SK-N-SH (cell line): ENCODE measurements at regions not wholly inside any gene's neighbourhood (a gene's known extent, or its start where the extent isn't known, plus 50 kb on each side); places are given as distances from the start of the nearest gene placed in this dataset.

Experiments
- EP300 ChIP-seq, 2 experiments: IDR thresholded peaks; 2 replicates each; pipeline versions ENCODE4 v1.4.0 to v1.6.1; 2012; ENCODE audit warnings: borderline replicate concordance in 1 of 2, low read depth in 1 of 2, low read length in 1 of 2
- EZH2phosphoT487 ChIP-seq: fragments of 200-600 bp; sonication (generic); IDR thresholded peaks from 2 replicates; pipeline ENCODE4 v1.6.1; 2017; ENCODE audit warnings: low read depth, mixed run types, mild to moderate bottlenecking, antibody characterized with exemption, moderate library complexity, borderline replicate concordance
- GABPA ChIP-seq: IDR thresholded peaks from 2 replicates; pipeline ENCODE4 v1.4.0; 2012; ENCODE audit warnings: low read depth, mild to moderate bottlenecking
- SMC3 ChIP-seq: IDR thresholded peaks from 2 replicates; pipeline ENCODE4 v1.6.1; 2012; ENCODE audit warnings: low read depth, low read length, improper control_type of control experiment
- YY1 ChIP-seq: IDR thresholded peaks from 2 replicates; pipeline ENCODE4 v1.4.0; 2012; ENCODE audit warnings: low read depth, mild to moderate bottlenecking
- TF ChIP-seq, protein P1 (sequence below): fragments of 200-600 bp; sonication (generic); IDR thresholded peaks from 2 replicates; pipeline ENCODE4 v1.6.1; 2017; ENCODE audit warnings: antibody characterized with exemption, mild to moderate bottlenecking, moderate library complexity
- TF ChIP-seq, protein P2 (sequence below): IDR thresholded peaks from 2 replicates; pipeline ENCODE4 v1.4.0; 2012; ENCODE audit warnings: low read depth, borderline replicate concordance
- TF ChIP-seq, protein P3 (sequence below): IDR thresholded peaks from 2 replicates; pipeline ENCODE4 v1.6.1; 2012; ENCODE audit warnings: mild to moderate bottlenecking, low read depth, low read length, moderate library complexity

DNA sequence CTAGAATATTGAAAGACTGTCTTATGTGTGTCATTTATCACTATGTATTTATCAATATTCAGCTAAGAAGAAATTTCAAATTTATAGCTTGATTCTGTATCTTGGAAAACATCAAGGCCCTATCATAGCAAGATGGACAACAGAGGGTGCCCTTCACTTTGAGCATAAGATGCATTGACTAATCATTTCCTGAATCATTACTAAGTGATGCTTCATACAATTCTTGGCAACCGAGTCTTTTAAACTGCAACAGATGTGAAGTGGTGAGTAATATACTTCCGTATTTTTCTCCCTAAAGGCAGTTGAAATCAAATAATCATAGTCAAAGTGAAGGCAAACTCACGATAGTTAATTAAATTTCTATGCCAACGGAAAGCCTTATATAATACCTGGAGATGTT is 318.6 kb upstream of the RGMB start:
- TF ChIP-seq EP300 (IDR thresholded peaks at IDR 0.05; ENCODE audit: borderline replicate concordance in 1 of 2, low read depth in 1 of 2, low read length in 1 of 2) = peak; percentile 73 to 98
- TF ChIP-seq SMC3 = peak; percentile 28; the same call in 1 of the 2 replicates
- TF ChIP-seq, protein P1, sequence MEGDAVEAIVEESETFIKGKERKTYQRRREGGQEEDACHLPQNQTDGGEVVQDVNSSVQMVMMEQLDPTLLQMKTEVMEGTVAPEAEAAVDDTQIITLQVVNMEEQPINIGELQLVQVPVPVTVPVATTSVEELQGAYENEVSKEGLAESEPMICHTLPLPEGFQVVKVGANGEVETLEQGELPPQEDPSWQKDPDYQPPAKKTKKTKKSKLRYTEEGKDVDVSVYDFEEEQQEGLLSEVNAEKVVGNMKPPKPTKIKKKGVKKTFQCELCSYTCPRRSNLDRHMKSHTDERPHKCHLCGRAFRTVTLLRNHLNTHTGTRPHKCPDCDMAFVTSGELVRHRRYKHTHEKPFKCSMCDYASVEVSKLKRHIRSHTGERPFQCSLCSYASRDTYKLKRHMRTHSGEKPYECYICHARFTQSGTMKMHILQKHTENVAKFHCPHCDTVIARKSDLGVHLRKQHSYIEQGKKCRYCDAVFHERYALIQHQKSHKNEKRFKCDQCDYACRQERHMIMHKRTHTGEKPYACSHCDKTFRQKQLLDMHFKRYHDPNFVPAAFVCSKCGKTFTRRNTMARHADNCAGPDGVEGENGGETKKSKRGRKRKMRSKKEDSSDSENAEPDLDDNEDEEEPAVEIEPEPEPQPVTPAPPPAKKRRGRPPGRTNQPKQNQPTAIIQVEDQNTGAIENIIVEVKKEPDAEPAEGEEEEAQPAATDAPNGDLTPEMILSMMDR = peak; percentile 56
- TF ChIP-seq, protein P2, sequence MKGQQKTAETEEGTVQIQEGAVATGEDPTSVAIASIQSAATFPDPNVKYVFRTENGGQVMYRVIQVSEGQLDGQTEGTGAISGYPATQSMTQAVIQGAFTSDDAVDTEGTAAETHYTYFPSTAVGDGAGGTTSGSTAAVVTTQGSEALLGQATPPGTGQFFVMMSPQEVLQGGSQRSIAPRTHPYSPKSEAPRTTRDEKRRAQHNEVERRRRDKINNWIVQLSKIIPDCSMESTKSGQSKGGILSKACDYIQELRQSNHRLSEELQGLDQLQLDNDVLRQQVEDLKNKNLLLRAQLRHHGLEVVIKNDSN = no peak
- TF ChIP-seq YY1 = no peak
- TF ChIP-seq GABPA = no peak
- TF ChIP-seq, protein P3, sequence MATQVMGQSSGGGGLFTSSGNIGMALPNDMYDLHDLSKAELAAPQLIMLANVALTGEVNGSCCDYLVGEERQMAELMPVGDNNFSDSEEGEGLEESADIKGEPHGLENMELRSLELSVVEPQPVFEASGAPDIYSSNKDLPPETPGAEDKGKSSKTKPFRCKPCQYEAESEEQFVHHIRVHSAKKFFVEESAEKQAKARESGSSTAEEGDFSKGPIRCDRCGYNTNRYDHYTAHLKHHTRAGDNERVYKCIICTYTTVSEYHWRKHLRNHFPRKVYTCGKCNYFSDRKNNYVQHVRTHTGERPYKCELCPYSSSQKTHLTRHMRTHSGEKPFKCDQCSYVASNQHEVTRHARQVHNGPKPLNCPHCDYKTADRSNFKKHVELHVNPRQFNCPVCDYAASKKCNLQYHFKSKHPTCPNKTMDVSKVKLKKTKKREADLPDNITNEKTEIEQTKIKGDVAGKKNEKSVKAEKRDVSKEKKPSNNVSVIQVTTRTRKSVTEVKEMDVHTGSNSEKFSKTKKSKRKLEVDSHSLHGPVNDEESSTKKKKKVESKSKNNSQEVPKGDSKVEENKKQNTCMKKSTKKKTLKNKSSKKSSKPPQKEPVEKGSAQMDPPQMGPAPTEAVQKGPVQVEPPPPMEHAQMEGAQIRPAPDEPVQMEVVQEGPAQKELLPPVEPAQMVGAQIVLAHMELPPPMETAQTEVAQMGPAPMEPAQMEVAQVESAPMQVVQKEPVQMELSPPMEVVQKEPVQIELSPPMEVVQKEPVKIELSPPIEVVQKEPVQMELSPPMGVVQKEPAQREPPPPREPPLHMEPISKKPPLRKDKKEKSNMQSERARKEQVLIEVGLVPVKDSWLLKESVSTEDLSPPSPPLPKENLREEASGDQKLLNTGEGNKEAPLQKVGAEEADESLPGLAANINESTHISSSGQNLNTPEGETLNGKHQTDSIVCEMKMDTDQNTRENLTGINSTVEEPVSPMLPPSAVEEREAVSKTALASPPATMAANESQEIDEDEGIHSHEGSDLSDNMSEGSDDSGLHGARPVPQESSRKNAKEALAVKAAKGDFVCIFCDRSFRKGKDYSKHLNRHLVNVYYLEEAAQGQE = no peak
- TF ChIP-seq EZH2phosphoT487 = no peak
